GM21447 (cell line): ENCODE measurements at regions not wholly inside any gene's neighbourhood (a gene's known extent, or its start where the extent isn't known, plus 50 kb on each side); places are given as distances from the start of the nearest gene placed in this dataset.

Source experiments
- ATAC-seq: cut with Tn5 transposase; IDR thresholded peaks from one replicate; pipeline ENCODE4 v1.9.1; 2021; ENCODE audit not compliant: unreplicated experiment

DNA sequence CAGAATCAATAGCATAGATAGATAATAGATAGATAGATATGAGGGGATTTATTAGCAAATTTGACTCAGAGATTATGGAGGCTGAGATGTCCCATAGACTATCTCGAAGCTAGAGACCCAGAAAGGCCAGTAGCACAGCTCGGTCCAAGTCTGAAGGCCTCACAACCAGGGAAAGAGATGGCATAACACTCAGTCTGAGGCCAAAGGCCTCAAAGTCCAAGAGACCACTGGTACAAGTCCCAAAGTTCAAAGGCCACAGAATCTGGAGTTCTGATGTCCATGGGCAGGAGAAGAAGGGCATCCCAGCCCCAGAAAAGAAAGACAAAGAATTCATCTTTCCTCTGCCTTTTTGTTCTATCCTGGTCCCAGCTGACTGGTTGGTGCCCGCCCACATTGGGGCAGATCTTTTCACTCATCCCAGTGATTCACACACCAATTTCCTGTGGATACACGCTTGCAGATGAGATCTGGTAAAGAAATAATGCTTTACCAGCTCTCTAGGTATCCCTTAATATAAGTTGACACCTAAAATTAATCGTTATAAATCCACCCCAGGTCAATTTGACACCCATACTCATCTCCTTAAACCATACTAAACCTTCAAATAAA, 127.8 kb upstream of the FBN2 start:
- no peak for ATAC-seq

DNA sequence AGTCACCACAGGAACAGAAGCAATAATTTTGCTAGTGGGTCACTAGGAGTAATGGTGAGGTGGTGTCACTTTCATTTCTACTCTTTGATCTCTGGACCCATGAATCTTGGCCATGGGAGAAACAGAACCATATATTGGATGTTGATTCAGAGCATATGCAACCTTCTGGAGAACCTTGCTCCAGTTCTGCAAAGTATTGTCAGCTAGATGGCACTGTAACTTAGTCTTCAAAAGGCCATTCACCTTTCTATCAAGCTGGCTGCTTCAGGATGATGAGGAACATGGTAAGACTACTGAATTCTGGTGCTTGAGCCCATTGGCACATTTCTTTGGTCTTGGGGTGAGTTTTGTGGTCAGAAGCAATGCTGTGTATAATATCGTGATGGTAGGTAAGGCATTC, 129.1 kb upstream of the FBN2 start:
- ATAC-seq, result no peak

DNA sequence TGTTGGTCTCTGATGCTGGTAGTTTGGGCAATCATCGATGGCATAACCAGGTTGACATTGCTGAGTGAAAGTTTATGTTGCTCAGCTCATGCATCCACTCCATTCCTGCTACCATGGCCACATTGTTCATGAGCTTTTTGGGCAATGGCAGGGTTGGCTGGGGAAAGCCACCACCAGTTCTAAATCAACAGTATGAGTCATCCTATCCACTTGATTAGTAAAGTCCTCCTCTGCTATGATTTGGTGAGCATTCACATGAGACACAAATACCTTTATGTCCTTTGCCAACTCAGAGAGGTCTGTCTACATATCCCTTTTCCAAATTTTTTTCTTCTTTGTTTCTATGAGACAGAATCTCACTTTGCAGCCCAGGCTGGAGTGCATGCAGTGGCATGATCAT, 129.7 kb upstream of the FBN2 start:
- ATAC-seq, result no peak

DNA sequence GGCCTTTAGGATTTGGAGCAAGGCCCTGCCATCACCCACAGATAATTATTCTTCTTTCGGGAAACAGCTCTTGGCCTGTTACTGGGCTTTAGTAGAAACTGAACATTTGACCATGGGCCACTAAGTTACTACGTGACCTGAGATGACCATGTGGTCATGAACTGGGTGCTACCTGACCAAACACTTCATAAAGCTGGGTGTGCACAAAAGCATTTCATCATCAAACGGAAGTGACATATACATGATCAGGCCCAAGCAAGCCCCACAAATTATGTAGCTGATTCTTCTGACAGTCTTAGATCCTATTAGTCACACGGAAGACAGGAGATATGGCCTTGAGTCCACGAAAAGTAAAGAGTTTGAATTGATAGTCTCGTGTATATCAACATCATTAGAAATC, 130.9 kb upstream of the FBN2 start:
- no peak for ATAC-seq

DNA sequence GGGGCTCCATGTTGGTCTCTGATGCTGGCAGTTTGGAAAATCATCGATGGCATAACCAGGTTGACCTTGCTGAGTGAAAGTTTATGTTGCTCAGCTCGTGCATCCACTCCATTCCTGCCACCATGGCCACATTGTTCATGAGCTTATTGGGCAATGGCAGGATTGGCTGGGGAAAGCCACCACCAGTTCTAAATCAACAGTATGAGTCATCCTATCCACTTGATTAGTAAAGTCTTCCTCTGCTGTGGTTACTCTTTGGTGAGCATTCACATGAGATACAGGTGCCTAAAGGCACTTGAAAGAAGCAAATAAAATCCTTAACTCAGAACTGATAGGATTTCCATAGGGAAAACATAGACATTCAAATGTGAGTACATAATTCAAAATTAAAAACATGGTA, 131.8 kb upstream of the FBN2 start:
- ATAC-seq, result no peak

DNA sequence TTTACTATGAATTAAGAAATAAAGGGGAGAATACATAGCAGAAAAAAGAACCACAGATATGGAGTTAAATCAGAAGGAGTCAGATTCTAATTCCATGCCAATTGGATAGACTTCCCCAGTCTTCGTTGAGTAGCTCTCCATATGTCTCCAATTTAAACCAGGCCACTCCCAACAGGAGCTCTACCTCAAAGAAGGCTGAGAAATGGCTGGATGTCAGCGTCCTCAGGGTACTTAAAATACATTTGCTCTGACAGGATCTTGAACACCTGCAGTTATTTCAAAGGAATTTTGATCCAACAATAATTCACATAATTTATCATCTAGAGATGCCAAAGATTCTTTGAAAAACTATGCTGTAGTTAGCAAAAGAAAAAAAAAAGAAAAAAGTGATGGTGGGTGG, 133.9 kb upstream of the FBN2 start:
- ATAC-seq, result no peak

DNA sequence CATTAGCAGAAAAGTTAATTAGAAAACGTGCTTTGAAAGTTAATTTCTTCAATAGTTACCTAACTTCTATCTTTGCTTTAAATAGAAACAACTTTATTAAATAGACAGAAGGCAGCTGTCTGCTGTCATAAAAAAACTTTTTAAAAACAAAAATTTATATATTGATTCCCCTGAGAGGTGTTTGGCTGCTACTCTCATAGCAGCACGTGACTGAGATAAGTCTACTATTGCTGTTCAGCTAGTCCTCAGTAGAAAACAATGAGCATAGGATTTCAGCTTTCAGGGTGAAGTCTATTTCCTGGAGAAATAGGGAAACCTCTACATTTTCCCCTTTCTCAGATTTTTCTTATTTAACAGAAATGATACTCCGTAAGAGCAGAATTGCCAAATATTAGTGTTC, 135.0 kb upstream of the FBN2 start:
- ATAC-seq, result no peak

DNA sequence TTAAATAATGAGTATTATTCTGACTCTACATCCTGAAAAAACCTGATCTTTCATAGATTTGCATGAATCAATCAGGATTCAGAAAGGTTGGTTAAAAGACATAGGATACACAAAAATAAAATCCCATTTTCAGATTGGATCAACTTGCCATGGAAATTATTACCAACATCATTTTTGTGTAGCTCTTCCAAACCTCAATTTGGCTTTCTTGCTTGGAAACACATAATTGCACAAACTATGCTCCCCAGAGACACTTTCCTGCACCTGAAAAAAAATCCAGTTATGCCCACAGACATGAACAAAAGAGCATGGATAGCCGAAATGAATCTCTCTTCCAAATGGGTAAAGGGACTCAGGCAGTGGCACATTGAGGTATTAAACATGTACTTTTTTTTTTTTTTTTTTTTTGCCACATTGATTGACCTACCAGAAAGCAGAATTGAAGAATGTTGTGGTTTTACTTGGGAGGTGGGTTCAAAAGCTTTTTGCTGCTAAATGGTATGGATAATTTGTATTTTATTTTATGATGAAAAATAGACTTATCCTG, 135.4 kb upstream of the FBN2 start:
- ATAC-seq, result no peak

DNA sequence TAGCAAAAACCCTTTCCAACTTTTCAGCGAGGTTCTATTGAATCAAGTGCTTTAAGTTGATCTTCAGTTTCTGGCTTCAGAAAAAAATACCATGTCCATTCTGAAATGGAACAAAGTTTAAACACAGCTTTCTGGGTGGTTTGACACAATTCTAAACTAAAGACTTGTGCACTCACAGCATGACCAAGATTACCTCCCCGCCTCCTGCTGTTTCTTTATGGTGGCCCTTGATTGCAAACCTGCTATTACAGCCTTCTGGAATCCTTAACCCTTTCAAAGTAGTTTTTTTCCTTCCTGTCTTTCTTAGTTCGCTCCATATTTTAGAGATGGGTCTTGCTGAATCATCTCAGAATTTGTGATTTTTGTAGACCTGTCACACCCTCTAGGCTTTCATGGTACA, 135.9 kb upstream of the FBN2 start:
- no peak for ATAC-seq

DNA sequence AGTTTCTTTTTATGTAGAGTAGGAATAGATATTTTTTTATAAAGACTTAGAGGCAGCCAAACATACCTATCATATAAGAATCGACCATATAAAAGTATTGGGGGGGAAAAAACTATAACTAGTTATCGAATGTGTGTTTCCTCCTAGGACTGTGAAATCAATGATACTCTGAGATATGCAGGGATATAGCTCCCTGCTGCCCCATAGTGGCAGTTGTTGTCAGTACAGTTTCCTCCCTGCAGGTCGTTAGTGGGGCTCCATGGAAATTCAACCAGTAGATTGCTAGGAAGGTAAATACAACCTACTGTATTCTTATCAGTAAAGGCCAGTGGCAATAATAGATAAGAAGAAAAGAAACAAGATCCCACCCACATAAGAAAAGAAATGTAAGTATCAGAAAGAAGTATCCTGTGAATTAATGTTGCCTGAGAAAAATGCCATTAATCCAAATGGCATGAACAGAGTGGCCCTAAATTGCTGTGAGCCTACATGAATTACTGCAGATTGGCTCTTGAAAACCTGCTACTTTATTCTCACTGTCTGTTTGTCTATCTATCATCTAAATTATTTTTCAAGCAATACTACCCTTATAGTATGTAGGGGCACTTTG, 136.9 kb upstream of the FBN2 start:
- peak; percentile 91 for ATAC-seq

DNA sequence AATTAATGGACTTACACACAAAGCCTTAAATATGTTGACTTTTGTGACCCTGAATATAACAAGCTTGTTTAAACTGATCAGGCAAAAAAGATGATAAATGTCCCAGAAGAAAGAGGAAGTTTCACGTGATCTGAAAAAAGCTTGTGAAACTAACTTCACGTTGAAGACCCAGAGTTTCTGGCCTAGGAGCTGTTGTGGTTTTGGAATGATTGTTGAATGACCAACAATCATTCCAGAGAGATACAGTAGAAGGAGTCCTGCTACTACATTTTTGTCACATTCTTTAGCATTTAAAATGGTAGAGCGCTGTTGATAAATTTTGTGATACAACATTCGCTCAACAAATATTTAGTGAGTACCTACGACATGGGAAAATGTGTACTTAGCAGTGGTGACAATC, 143.1 kb upstream of the FBN2 start:
- ATAC-seq, result no peak

DNA sequence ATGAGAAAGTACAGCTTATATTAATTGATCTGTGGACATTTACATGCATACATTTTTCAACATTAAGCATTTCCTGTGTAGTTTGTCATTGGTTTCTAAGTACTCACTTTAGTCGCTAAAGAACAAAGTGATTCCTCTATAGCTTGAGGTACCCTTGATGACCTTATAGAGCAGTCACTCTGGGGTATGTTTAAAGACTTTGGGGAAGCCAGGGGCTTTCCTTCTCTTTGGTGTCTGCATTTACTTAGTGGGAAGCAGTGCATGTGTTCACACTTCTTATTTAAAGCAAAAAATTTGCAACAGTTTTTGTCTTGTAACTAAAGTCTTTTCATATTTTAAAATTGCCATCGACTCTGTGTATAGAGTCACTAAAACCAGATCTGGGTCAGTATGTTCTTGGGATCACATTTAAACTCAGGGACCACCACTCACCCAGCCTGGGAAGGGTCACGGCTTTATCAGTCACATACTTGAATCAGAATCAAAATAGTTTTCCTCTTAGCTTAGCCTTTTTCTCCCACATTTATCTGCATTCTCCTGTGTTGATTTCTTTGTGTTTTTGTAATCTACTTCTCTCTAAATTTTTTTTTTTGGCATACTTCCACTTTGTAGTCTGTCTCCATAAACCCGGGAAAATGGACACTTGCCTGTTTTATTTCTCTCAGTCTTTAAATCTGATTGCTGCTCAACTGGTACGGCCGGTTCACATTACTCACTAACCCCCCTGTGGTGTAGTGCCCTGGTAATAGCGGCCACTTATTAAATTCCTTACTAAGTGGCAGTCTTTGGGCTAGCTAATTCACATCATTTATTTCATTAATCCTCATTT, 143.9 kb upstream of the FBN2 start:
- no peak for ATAC-seq

DNA sequence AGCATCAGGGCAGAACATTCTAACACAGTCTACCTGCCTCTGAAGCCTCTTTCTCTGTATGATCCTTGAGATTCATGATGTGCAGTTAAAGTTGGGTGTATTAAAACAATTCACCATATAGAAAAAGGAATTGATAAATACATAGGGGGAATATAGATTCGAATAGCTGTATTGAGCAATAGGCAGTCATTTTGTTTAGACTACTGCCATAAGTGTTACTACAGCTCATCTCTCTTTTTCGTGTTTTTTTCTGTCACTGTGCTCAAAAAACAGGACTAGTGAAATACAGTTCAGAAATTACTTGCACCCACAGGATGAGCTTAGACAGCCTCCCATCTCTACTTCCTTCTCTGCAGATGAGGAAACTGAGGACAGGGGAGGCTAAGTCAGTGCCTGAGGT, 144.6 kb upstream of the FBN2 start:
- ATAC-seq, result no peak

DNA sequence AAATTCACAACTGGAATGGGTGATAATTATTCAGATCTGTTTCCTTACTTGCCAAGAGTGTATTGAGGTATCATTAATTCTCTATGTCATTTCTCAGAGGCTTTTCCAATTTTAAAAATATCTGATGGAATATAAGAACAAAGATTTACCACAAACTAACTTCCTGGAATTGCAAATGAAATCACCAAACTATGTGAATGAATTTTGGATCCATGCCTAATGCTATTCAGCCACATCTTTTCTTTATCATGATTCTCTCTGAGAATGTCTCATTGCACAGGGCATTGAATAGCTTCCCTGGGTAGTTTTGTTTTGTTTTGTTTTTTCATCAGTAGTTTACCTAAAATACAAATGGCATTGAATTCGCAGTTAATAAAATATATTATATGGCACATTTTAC, 146.9 kb upstream of the FBN2 start:
- ATAC-seq, result no peak

DNA sequence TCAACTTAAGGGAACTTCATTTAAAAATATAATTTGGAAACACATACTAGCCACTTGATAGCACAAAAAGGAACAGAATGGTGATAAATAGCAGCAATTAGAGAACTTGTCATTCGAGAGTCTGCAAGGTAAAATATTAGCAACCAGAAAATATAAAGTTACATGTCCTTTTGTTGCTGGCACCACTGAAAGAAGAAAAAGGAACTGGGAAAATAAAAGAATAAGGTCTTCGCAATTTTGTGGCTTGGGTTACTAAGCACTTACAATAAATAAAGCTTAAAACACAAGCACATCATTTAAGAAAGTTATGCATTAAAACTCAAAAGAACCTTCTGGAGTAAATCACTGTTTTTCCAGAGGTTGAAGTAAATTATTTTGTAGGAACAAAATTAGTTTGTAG, 149.9 kb upstream of the FBN2 start:
- no peak for ATAC-seq

DNA sequence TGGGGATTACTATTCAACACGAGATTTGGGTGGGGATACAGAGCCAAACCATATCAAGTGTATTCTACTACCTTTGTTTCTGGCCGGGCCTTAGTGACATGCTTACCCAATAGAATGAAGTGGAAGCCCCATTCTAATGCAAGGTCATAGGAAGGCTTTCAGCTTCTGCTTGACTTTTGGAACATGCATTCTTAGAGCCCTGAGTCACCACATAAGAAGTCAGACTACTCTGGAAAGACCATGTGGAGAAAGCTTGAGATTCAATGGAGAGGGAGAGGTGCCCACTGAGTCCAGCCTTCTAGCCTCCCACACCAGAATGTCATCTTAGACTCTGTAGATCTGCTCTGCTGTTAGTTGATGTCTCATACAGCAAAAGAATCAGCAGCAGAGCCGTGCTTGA, 155.7 kb upstream of the FBN2 start:
- ATAC-seq, result no peak

DNA sequence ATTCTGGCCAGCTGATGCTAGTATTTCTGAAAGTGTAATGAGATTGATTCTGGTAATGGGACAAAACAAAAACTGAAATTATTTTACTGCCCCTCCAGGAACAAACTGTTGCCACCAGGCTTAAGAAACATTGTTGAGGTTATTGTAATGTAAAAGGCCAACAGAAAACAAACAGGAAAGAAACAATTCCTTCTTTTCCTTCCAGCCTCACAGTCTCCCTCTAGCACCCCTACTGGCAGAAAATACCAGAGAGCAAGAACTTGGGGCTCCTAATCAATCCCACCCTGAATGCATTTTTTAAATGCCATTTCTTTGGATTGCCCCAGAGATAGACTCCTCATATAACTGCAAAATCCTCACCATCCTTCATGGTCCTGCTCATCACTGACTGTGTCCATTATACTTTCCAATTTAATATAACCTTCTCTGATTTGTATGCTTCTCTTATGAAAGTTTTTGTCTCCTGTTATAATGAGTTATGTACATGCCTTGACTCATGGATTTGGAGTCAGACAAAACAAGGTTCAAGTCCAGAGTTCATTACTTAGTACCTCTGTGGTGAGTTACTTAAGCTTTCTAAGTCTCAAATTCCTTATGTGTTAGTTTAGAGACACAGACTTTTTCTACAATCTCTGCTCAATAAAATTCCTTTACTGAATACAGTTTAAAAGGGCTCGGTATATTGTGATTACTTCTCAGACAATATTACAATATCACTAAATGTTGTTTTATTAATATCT, 157.9 kb upstream of the FBN2 start:
- ATAC-seq, result no peak

DNA sequence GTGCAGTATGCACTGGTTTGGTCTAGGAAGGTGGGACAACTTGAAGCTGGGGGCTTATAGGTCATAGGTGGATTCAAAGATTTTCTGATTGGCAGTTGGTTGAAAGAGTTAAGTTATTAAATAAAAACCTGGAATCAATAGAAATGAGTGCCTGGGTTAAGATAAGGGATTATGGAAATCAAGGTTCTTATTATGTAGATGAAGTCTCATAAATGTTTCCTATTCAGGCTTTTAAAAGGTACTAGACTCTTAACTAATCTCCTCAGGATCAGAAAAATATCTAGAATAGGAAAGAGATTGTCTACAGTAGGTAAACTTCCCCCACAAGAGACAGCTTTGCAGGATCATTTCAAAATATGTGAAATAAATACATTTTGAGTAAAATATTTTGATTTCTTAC, 163.3 kb upstream of the FBN2 start:
- ATAC-seq, result no peak

DNA sequence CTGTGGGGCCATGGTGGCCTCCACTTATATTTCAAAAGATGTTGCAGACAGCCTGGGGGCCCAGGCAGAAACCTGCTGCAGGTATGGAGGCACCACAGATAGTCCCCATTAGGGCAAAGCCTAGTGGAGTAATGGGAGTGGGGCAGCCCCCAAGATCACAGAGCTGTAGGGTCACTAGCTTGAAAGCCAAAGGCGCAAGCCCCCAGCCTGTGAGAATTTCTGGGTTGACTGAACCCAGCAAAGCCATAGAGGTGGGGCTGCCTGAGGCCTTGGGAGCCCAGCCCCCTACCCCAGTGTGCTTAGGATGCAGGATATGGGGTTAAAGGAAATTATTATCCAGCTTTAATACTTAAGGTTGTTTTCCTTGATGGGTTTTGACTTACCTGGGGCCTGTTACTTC, 165.3 kb upstream of the FBN2 start:
- no peak for ATAC-seq

DNA sequence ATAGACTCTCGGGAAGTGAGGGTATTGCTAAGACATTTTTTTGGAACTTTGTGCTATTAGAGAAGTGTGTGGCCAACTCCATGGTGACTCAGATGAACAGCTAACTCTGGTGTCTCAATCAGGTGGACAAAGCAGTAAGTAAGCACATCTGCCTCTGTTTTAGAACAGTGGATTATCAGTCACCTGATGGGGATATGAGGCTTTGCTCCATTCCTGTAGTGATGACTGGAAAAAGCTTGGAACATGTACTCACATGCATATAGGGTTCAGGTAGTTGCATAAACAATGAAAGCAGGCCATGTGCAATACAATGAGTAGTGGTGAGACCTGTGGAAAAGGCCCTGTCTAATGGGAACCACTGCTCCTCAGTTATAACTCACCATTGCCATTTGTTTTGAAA, 168.2 kb upstream of the FBN2 start:
- no peak for ATAC-seq

DNA sequence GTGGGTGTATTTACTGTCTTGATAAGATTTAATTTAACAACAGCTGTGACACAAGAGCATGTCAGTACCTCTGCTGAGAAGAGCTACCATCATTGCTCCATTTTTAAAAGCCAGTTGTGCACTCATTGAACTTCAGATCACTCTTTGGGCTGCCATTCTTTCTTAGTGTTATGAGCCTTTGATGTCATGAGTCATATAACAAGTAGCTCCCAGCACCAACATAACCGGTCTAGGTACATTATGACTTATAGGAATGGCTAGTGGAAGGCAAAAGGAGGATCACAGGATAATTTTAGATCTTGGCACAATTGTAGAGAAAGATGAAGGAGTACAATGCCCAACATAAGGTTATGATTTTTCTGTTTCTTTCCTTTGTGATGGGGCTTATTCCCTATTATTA, 170.8 kb upstream of the FBN2 start:
- no peak for ATAC-seq

DNA sequence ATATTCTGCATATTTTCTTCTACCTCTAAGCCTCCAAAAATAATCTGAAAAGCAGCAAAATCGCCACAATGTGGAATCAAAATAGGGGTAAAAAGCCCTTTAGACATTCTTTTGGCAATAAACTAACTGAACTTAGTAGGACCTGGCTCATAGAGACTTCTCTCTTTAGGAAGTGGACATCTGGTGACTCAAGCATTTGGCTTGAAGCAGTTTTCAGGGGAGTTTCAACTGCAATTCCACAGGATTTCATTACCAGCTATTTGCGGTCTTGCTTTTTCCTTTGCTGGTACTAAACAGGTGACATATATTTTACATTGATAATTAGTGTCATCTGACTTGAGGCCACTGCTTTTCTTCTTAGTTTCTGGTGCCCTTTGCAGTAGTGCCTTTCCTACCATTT, 173.2 kb upstream of the FBN2 start:
- no peak for ATAC-seq
